ENCODE measurements at regions not wholly inside any gene's neighbourhood (a gene's known extent, or its start where the extent isn't known, plus 50 kb on each side); places are given as distances from the start of the nearest gene placed in this dataset.

- H3K9ac ChIP-seq (ENCODE audit: control insufficient read depth, extremely low read depth, insufficient read depth, low read length) = no peak overlapping the region
- no peaks in the 10 kb centered on the region for H3K9me3 ChIP-seq (ENCODE audit: control insufficient read depth, low read depth, low read length)
- no peaks in the 10 kb centered on the region for H3K9me1 ChIP-seq (ENCODE audit: control insufficient read depth, extremely low read depth, insufficient read depth, low read length)
- no peak overlapping the region for H3K27ac ChIP-seq (ENCODE audit: control insufficient read depth, insufficient read depth, low read length)
- no peak overlapping the region for H2AFZ ChIP-seq (ENCODE audit: control insufficient read depth, low read length)
- no peaks in the 10 kb centered on the region for H3K27me3 ChIP-seq (ENCODE audit: control insufficient read depth, extremely low read depth, insufficient read depth, low read length)
- no peaks in the 10 kb centered on the region for H3K36me3 ChIP-seq (ENCODE audit: control insufficient read depth in 2 of 2, extremely low read depth in 1 of 2, insufficient read depth in 2 of 2, low read length in 2 of 2)
- no peak for TF ChIP-seq CTCF (optimal IDR thresholded peaks at IDR 0.05 in 1 of 3, IDR thresholded peaks at IDR 0.05 in 1 of 3, conservative IDR thresholded peaks at IDR 0.05 in 1 of 3; ENCODE audit: extremely low read depth in 1 of 3, insufficient read depth in 2 of 3, low read length in 3 of 3)
- no peak for TF ChIP-seq EZH2 (IDR thresholded peaks at IDR 0.05; ENCODE audit: low read length)
- FAIRE-seq = no peak
- no peak for DNase-seq (ENCODE audit: low read depth, low spot score)
- no peak overlapping the region for H3K4me3 ChIP-seq (ENCODE audit: control insufficient read depth in 2 of 3, extremely low read depth in 1 of 3, insufficient read depth in 2 of 3, low read depth in 1 of 3, low read length in 3 of 3)
- no peaks in the 10 kb centered on the region for H3K79me2 ChIP-seq (ENCODE audit: control insufficient read depth, insufficient read depth, low read length)
- peaks cover 15% of the 10 kb centered on the region for H3K4me1 ChIP-seq (ENCODE audit: control insufficient read depth, extremely low read depth, insufficient read depth, low read length)
- no peak overlapping the region for H3K4me2 ChIP-seq (ENCODE audit: control insufficient read depth, extremely low read depth, insufficient read depth, low read depth, low read length)
- dilution Hi-C loops (cut with MboI; ENCODE audit: extremely low pct_ligation_motif_present, low sequenced_read_pairs) = no loop called here
- no peaks in the 10 kb centered on the region for H4K20me1 ChIP-seq (ENCODE audit: control insufficient read depth, extremely low read depth, insufficient read depth, low read length)
Observed at GRCh38 chr15:47968593-47968992, 152.2 kb upstream of the SLC24A5 start.

- dilution Hi-C loops (cut with MboI; ENCODE audit: extremely low pct_ligation_motif_present, low sequenced_read_pairs) = no loop called here
- Histone ChIP-seq H4K20me1 (ENCODE audit: control insufficient read depth, extremely low read depth, insufficient read depth, low read length) (no peaks in the 10 kb centered on the region), H3K4me3 (ENCODE audit: control insufficient read depth in 2 of 3, extremely low read depth in 1 of 3, insufficient read depth in 2 of 3, low read depth in 1 of 3, low read length in 3 of 3) (no peak overlapping the region), H3K27me3 (ENCODE audit: control insufficient read depth, extremely low read depth, insufficient read depth, low read length) (no peaks in the 10 kb centered on the region), H3K36me3 (ENCODE audit: control insufficient read depth in 2 of 2, extremely low read depth in 1 of 2, insufficient read depth in 2 of 2, low read length in 2 of 2) (no peaks in the 10 kb centered on the region), H3K79me2 (ENCODE audit: control insufficient read depth, insufficient read depth, low read length) (no peaks in the 10 kb centered on the region), H2AFZ (ENCODE audit: control insufficient read depth, low read length) (no peak overlapping the region), H3K9ac (ENCODE audit: control insufficient read depth, extremely low read depth, insufficient read depth, low read length) (no peak overlapping the region), H3K27ac (ENCODE audit: control insufficient read depth, insufficient read depth, low read length) (no peak overlapping the region), H3K9me1 (ENCODE audit: control insufficient read depth, extremely low read depth, insufficient read depth, low read length) (no peaks in the 10 kb centered on the region), H3K4me1 (ENCODE audit: control insufficient read depth, extremely low read depth, insufficient read depth, low read length) (peaks cover 3% of the 10 kb centered on the region), H3K4me2 (ENCODE audit: control insufficient read depth, extremely low read depth, insufficient read depth, low read depth, low read length) (no peak overlapping the region), H3K9me3 (ENCODE audit: control insufficient read depth, low read depth, low read length) (no peaks in the 10 kb centered on the region)
- TF ChIP-seq EZH2 (IDR thresholded peaks at IDR 0.05; ENCODE audit: low read length) = no peak
- no peak for TF ChIP-seq CTCF (optimal IDR thresholded peaks at IDR 0.05 in 1 of 3, IDR thresholded peaks at IDR 0.05 in 1 of 3, conservative IDR thresholded peaks at IDR 0.05 in 1 of 3; ENCODE audit: extremely low read depth in 1 of 3, insufficient read depth in 2 of 3, low read length in 3 of 3)
- DNase-seq (ENCODE audit: low read depth, low spot score) = no peak
- peak; percentile 29 for FAIRE-seq
Observed at GRCh38 chr15:47971637-47972036, 149.2 kb upstream of the SLC24A5 start.
